ENCODE measurements at regions not wholly inside any gene's neighbourhood (a gene's known extent, or its start where the extent isn't known, plus 50 kb on each side); places are given as distances from the start of the nearest gene placed in this dataset.

GRCh38 chr17:31657876-31658275 lies 201.2 kb downstream of the COPRS start:
- Histone ChIP-seq H3K27ac (ENCODE audit: low read depth in 2 of 2, low read length in 2 of 2) (no peak overlapping the region), H3K27me3 (ENCODE audit: control insufficient read depth, insufficient read depth, low read length) (no peaks in the 10 kb centered on the region), H3K36me3 (ENCODE audit: control insufficient read depth in 2 of 3, insufficient read depth in 3 of 3, low read length in 3 of 3) (no peaks in the 10 kb centered on the region), H3K9ac (ENCODE audit: low read length in 3 of 3) (no peak overlapping the region), H3K9me3 (ENCODE audit: control insufficient read depth in 2 of 3, insufficient read depth in 1 of 3, low read length in 3 of 3) (peaks cover 0 to 4% (median 2%) of the 10 kb centered on the region in 3 donors), H3K4me1 (ENCODE audit: control insufficient read depth in 2 of 3, insufficient read depth in 2 of 3, low read depth in 1 of 3, low read length in 3 of 3) (no peaks in the 10 kb centered on the region), H3K4me3 (ENCODE audit: low read length in 3 of 3) (no peak overlapping the region)
- no peak for DNase-seq
- TF ChIP-seq CTCF (IDR thresholded peaks at IDR 0.05; ENCODE audit: borderline replicate concordance, extremely low read depth, insufficient read depth) = no peak
- FAIRE-seq = no peak
- intact Hi-C loops (cut with DNase I) = no loop called here

GRCh38 chr17:31654936-31655335 lies 204.1 kb downstream of the COPRS start:
- Histone ChIP-seq H3K27me3 (ENCODE audit: control insufficient read depth, insufficient read depth, low read length) (no peaks in the 10 kb centered on the region), H3K27ac (ENCODE audit: low read depth in 2 of 2, low read length in 2 of 2) (no peak overlapping the region), H3K36me3 (ENCODE audit: control insufficient read depth in 2 of 3, insufficient read depth in 3 of 3, low read length in 3 of 3) (no peaks in the 10 kb centered on the region), H3K4me3 (ENCODE audit: low read length in 3 of 3) (no peak overlapping the region), H3K9ac (ENCODE audit: low read length in 3 of 3) (no peak overlapping the region), H3K4me1 (ENCODE audit: control insufficient read depth in 2 of 3, insufficient read depth in 2 of 3, low read depth in 1 of 3, low read length in 3 of 3) (no peaks in the 10 kb centered on the region), H3K9me3 (ENCODE audit: control insufficient read depth in 2 of 3, insufficient read depth in 1 of 3, low read length in 3 of 3) (no peaks in the 10 kb centered on the region)
- intact Hi-C loops (cut with DNase I) = no loop called here
- FAIRE-seq = no peak
- no peak for TF ChIP-seq CTCF (IDR thresholded peaks at IDR 0.05; ENCODE audit: borderline replicate concordance, extremely low read depth, insufficient read depth)
- DNase-seq = no peak

- H3K27ac ChIP-seq (ENCODE audit: low read depth in 2 of 2, low read length in 2 of 2) = no peak overlapping the region
- intact Hi-C loops (cut with DNase I) = no loop called here
- TF ChIP-seq CTCF (IDR thresholded peaks at IDR 0.05; ENCODE audit: borderline replicate concordance, extremely low read depth, insufficient read depth) = no peak
- FAIRE-seq = no peak
- no peaks in the 10 kb centered on the region for H3K27me3 ChIP-seq (ENCODE audit: control insufficient read depth, insufficient read depth, low read length)
- H3K9ac ChIP-seq (ENCODE audit: low read length in 3 of 3) = no peak overlapping the region
- DNase-seq = peak in 1 of 5 donors; percentile 43
- H3K4me3 ChIP-seq (ENCODE audit: low read length in 3 of 3) = no peak overlapping the region
- H3K4me1 ChIP-seq (ENCODE audit: control insufficient read depth in 2 of 3, insufficient read depth in 2 of 3, low read depth in 1 of 3, low read length in 3 of 3) = no peaks in the 10 kb centered on the region
- no peaks in the 10 kb centered on the region for H3K9me3 ChIP-seq (ENCODE audit: control insufficient read depth in 2 of 3, insufficient read depth in 1 of 3, low read length in 3 of 3)
- H3K36me3 ChIP-seq (ENCODE audit: control insufficient read depth in 2 of 3, insufficient read depth in 3 of 3, low read length in 3 of 3) = no peaks in the 10 kb centered on the region
Measured at GRCh38 chr17:31653691-31654090, 205.4 kb downstream of the COPRS start.
